ENCODE measurements at regions not wholly inside any gene's neighbourhood (a gene's known extent, or its start where the extent isn't known, plus 50 kb on each side); places are given as distances from the start of the nearest gene placed in this dataset.

DNA sequence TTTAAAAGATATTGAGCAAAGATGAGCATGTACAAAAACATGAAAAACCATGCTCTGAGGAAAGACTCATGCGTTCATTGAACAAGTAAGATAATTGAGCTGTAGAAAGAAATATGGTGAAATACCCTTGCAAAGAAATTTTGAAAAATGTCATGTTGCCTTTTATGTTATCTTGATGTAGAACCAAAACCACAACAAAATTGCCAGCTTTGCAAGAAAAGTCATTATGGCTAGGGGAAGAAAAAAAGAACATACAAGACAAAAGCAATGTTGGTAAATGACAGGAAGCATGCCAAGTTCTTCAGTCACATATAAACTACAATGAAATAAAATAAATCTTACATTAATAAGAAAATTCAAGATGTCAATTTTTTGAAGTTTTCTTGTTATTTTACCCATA, 368.0 kb downstream of the IRX1 start:
- no peak for DNase-seq

DNA sequence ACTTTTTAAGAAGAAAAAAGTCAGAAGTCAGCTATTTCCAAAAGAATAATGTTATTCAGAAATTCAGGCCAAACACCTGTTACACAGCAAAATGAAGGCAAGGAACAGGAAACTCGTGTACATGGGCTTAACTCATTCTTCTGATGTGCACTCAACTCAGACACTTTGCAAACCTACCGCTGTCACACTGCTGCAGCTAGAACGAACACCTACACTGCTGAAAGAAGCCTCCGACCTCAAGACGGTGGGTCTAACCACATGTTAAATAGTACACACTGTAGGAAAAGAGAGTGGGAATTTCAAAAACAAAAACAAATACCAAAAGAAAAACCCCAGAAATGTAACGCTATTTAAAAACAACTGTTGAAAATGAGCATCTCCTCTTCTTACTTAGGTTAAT, 384.5 kb downstream of the IRX1 start:
- DNase-seq, result no peak

DNA sequence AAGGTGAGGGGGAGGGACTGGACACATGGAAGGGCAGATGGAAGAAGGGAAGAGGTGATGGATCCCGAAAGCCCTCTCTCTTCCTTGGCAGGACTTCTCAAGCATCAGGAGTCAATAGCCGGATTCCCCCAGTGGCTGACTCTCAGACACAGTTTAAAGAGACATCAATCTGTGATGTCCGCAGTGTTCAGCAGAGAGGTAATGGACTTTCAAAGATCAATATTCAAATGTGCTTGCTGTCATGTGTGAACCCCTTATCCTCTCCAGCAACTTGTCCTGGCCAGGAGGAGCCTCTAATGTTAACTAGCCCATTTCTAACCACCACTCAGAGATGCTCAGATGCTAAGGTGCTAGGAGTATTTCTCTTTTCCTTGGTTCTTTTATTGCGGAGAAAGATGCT, 392.2 kb downstream of the IRX1 start:
- no peak for DNase-seq

DNA sequence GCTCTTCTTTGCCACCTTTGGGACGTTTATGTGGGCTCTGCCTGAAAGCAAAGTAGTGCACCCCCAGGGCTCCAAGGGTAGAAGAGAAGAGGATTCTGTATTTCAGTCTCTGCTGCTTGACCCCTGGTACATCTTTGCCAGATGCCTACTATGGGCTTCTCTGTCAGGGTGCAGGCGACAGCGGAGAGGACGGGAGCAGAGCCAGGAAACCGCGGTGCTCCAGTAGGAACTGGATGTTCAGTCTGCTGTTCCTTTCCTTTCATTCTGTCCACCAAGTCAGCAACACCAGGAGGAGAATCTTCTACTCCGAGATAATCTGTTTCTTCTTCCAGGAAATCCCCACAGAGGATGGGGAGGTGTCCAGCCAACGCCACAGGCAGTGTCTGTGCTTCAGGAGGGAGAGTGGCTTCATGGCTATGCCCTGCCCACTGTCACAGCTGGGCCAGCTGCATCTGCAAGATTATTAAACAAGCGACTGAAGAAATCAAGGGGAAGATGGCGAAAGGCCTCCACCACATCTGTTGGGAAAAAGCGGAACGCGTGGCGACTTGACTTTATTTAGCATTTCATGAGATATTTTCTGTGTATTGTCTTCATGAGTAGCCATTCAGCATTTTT, 398.3 kb downstream of the IRX1 start:
- peak; percentile 19 to 57 (median 40) for DNase-seq

DNA sequence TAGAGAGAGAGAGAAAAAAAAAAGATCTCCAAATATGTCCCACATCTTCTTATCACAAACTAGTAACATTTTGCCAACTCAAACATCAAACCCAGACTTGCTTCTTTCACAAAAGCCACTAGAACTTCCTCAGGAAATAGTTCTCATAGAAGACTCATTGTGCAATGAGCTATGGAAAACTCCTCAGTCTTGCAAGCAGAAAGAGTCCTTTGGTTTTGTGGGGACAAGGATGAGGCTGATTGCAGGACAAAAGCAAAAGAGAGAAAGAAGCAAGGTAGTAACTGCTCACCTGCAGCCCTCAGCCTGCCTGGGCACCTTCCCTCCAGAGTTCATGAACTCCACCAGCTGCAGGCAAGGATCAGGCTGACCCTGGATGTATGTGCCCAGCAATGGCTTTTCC, 399.0 kb downstream of the IRX1 start:
- DNase-seq, result peak in 2 of 4 experiments; percentile 8 to 45

DNA sequence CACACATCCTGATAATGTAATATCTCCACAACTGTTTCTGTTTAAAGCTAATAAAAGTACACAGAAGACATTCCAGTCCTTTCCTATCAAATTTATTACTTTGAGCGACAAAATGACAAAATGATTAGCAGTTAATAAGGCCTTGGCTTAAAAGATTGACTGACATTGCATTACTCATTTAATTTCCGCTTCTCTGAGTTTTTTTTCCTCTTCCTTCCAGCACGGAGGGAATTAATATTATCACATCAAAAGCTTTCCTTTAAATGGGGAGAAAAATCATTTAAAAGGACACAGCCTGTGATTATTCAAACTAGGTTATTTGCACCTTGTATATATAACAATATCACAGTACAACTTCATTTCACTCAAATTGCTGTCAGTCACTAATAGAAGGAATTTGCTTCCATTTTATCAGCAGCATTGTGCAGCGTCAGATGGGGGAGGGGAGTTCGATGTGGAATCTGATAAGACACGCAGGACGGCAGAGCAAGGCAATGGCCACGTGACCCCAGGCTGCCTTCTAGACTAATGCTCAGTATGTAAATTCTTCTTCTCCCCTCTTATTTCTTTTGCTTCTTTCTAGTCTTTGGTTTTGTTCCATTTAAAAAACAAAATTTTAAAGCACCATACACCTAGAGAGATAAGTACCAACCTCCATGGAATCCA, 400.5 kb downstream of the IRX1 start:
- DNase-seq, result no peak

DNA sequence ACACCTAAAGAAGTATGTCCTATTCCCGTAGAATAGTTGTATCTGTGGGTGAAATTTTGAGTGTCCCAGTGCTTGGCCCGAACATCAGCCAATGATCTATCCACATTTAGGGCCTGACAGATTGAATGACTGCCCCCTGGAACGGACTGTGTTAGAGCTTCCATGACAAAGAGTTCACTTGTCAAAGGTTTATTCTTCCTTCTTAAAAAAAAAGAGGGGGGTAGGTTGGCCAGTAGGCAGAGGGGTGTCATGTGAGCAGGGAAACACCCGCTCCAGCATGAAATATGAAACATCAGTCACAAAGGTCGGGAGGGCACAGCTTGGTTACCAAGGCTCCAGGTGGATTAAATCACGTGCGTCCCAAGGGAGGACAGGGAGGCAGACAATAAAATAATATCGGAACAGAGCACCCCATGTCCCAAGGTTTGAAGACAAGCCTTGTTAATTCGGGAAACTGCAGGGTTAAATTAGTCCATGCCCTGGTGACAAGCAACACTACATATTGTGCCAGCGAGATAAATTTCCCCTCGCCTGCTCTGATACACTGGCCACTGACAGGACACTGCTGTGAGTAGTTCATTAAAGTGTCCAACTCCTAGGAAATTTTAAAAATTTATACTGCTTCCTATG, 401.2 kb downstream of the IRX1 start:
- no peak for DNase-seq

DNA sequence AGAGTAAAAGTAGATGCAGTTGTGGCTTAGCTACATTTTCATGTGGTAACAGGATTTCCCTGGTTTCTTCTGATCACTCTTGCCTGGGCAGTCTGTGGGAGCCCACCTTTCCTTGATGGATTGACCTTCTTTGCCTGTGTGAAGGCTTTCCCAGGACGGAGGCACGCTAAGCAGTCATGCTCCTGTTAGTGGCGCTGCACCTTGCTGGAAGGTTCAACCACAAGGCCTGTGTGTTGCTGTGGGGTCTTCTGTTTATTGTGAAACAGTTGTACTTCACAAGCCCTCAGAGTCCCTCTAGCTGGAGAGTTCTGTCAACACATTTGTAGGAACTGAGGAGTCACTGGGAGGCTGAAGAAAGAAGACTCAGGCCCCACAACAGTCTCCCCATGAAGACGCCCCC, 402.0 kb downstream of the IRX1 start:
- DNase-seq, result no peak

DNA sequence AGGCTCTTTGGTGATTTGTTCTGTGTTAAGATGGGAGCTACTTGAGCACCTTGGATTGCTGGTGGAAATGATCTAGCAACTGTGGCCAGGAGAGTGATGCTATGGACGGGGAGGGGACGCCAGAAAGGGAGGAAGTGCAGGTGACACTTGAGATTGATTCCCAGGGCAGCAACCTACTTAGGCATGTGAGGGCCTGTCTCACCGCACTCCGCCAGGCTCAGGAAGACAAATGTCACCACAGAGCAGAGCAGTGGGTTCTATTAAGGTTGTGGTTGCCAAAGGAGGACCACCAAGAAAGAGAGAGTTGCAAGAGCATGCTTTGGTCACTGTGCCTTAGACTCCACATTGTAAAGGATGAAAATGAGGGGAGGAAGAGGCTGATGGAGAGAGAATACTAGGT, 404.3 kb downstream of the IRX1 start:
- no peak for DNase-seq

DNA sequence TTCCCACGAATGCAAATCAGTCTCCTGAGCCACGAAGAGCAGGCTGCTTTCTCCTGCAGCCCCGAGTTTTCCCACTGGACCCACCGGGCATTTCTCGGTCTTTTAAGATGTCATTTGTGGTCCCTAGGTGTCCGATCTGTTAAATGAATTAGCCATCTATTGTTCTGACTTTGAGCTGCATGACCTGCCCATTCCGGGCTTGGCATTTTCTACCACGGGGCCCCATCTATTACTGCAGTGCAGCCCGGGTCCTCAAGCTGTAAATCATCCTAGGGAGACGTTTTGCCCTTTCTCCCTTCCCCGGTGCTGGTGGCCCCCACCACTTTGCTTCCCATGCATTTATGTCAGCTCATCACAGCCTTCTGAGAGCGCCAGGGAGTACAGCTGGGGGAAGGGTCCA, 405.4 kb downstream of the IRX1 start:
- no peak for DNase-seq

DNA sequence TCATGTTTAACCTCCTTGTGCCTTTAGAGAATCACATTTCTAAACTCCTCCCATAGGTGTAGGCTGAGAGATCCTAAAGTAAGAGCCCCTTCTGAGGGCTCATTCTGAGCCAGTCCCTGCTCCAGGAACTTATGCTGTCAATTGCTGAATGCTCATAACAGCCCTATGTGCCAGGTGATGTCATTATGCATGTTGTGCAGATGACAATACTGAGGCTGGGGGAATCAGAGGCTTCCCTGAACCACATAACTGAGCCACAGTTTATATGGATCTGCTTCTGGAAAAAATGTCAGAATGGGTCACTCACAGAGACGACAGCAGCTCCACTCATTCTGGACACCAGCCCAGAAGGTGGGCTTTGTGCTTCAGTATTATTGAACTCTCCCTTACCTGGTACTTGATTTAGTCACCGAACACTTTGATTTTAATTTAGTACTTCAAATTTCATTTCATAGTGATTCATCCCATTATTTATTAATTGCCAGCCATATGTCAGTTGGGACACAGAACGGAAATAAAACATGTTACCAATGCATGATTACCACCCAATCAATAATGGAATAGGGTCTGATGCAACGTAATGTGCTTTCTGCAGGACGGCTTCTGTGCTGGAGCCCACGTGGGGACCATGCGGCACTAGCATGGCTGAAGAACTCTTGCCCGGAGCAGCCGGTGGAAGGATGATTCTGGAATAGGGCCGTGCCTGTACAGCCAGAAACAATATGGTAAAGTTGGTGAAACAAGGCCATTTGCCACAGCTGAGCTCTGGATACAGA, 406.3 kb downstream of the IRX1 start:
- DNase-seq, result no peak

DNA sequence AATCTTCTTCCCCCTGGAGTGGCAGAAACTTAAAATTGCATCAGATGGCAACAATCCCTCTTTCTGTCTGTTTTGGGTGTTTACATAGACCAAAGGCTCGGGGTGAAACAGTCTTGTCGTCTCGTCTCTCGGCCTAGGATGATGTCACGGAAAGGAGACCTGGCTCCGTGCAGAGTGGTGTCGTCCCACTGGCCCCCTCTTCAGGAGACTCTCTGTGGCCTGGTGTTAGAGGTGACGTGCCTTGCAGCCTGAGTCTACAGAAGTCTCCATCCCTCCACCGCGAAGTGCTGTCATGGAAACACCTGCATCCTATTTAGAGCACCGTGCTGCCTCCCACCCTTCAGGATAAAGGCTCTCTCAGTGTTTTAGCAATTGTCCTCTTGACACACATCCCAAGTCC, 409.7 kb downstream of the IRX1 start:
- DNase-seq, result no peak

DNA sequence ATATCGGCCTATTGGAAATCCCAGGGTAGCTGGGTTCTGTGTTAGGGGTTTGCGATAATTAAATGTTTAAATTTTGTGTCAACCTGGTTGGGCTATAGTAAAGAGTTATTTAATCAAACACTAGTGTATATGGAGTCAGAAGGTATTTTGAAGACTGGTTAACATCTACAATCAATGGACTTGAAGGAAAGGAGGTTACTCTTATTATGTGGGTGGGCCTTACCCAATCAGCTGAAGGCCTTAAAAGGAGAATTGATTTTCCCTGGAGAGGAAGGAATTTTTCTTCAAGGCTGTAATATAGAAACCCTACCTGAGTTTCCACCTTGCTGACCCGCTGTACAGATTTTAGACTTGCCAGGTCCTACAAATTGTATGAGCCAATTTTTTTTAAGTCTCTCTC, 411.4 kb downstream of the IRX1 start:
- DNase-seq, result no peak

DNA sequence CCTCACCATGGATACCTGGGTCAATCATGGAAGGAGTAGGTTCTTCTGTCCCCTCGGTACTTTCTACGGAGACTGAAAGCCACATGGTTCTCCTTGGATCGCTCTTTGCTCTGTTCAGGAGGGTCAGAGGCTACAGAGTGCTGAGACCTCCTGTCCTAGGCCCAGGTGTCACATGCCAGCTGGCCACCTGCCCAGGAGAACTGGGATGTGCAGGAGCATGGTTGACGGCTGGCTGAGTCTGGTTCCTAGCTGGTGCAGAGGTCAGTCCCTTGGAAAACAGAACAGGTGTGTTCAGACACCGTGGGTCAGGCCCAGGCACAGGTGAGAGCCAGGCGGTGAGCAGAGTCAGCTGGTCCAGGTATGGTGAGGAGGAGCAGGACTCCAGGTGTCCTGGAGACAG, 416.3 kb downstream of the IRX1 start:
- DNase-seq, result no peak

DNA sequence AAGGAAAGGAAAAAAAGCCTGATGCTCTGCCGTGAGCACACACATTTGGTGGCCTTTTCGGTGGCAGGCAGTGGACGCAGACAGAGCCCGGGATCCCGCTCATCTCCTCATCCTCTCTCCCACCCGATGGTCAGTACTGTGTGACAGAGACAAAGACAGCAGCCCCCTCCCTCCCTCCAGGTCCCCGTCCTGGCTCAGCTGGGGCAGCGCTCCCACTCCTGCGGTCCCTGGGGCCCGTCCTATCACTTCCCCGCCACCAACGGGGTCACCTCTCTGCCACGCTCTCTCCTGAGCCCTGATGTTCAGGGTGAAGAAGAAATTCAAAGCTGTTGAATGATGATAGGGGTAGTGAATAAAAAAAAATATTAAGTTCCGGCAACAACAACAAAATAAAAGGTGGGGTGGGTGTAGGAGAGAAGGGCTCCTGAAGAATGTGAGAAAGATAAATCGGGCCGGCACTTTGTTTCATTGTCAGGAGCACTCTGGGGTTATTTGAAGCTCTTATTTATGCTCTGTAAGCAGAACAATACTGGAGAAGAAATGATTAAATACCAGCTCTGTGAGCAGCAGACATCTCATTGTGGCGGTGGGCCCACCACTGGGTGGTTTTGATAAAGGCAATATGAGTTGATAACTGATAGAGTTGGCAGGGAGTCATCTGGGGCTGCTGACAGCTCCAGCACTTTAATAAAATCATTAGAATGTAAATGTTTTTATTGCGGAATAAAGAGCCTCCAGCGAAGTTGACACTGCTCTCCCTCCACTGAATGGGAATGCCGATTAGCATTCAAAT, 417.7 kb downstream of the IRX1 start:
- DNase-seq, result no peak

DNA sequence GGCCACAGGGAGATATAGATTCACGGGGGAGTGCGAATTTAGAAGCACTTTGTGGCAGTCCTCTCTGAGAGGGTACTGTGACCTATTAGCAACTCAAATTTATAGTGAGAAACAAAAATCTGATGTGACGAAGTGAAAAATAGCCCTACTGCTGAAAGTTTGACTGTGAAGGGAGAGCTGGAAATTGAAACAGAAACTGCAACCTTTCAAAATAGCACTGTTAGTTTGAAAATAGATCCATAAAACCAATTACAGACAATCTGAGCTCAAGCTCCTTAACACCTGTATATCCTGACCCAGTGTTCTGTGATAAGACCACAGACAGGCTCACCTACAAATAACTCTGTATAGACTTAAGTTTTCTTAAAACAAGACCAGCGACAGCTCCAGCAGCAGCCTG, 420.1 kb downstream of the IRX1 start:
- no peak for DNase-seq

DNA sequence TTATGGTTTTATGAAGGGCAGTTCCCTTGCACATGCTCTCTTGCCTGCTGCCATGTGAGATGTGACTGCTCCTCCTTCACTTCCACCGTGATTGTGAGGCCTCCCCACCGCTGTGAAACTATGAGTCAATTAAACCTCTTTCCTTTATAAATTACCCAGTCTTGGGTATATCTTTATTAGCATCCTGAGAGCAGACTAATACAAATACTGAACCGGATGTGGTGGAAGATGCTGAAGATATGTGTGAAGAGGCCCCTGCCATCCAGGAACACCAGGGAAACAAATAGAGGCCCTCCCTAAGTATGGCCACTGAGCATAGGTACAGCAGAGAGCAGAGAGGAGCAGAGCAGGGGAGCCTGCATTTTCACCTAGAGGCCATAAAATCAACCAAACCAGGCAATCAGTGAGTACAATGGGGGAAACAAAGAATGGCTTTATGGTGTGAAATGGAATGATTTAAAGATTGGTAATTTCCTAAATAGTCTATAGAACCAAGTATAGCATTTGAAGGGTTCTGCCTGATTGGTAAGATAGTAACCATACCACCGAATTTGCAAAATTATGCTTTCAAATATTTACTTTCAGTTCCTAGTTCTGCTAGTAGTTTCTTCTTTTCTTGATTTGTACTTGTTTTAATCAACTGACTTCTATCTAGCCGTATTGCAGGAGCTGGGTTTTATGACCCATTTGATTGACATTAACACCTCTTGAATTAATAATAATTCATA, 421.6 kb downstream of the IRX1 start:
- DNase-seq, result peak in 1 of 4 experiments; percentile 14

DNA sequence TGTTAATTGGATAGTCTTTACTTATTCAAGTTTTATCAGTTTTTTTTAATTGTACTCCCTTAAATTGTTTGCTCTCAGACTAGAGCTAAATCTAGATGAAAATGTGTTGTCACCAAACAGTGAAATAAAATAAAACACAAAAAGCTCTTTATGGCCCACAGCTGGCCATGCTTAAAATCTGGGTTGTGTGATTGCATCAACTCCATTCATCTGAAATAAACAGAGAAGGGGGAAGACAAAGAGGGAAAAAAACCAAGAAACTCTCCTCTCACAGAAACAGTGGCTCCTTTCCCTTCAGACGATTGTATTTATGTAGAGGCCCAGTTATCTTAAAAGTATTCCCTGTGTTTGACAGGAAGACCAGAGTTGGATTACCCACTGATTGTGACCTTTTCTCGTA, 422.4 kb downstream of the IRX1 start:
- DNase-seq, result no peak

DNA sequence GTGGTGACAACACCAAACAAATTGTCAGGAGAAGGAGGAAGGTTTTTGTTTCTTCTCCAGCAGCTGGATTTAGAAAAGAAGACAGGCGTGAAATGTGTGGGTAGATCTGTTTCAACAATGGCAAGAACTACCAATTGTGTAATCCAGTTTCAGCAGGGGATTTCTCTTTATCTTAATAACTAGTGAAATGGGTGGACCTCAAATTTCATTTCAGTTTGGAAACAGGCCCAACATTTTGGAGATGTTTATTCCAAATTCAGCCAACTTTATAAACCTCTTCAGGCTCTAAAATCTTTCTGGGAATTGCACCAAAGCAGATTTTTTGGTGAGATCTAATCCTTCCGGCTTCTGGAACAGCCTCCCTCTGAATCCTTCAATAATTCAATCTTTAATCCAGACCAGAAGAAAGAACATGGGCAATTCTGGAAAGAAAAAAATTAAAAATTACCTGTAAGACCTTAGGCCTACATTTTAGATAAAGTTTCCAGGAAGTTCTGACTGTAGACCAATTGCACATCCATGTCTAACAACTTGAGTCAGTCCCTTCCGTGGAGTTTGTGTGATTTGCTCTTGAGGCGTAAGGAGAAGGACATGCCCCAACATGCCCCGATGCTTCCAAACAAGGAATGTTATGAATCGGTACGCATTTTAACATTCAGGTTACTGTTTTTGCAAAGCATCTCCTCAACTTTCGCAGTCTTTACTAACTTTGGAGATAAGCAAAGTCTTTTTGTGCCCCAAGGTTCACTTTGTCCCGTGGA, 423.6 kb downstream of the IRX1 start:
- peak in 3 of 4 experiments; percentile 2 to 38 (median 19) for DNase-seq

DNA sequence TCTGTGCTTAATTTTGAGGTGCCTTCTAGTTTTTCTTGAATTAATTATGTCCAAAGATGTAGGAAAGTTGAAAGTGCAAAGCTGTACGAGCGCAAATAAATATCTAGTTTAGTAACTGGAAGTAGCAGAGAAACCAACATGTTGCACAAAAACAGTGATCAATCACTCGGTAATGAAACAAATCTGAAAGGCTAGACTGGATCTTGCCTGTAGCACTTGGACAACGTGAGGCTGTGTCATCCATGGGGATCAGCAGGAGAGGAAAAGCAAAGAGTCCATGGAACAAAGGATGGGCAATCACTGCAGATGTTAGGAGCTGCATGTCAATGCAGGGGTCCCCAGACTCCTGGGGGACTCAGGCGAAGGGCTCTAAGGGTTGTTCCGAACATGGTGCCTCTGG, 424.2 kb downstream of the IRX1 start:
- DNase-seq, result no peak

DNA sequence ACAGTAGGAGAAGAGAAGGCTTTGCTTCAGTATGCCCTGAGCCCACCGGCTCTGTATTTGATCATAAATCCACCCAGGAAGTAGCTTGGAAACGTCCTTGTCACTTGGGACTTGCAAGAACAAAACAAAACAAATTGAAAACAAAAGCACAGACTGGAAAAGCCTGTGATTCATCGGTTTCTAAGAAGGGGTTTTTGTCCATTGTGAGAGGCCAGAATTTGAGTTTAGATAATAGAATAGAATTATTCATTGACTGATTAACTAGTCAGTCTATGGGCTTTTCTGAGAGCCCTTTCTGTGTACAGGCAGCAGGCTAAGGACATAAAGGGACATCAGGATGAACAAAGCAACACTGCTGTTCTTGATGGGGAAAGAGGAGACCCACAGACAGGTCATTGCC, 424.8 kb downstream of the IRX1 start:
- no peak for DNase-seq
